NCI-H526 treated with DMSO at 0.1 percent for 48 hours (cell line): ENCODE measurements at regions not wholly inside any gene's neighbourhood (a gene's known extent, or its start where the extent isn't known, plus 50 kb on each side); places are given as distances from the start of the nearest gene placed in this dataset.
"Not testable (repeated sequence)": the region's sequence is repeated elsewhere in the genome, so short reads cannot be mapped to it uniquely, and the experiment has no call there.

Experiments
- DNase-seq: peaks from one replicate; lab custom pipeline; 2025; lab: John Stamatoyannopoulos, UW

- no peak for DNase-seq
Observed at GRCh38 chr4:98828801-98829200, 100.1 kb downstream of the EIF4E start.

- DNase-seq: no peak
Observed at GRCh38 chr4:98827661-98828060, 101.3 kb downstream of the EIF4E start.

GRCh38 chr4:98822144-98822543 is 106.8 kb downstream of the EIF4E start:
- DNase-seq: no peak

GRCh38 chr4:98818116-98818515 is 110.8 kb downstream of the EIF4E start:
- DNase-seq: not testable (repeated sequence)

- no peak for DNase-seq
Observed at GRCh38 chr4:98816816-98817215, 112.1 kb downstream of the EIF4E start.

- no peak for DNase-seq
Observed at GRCh38 chr4:98816386-98816785, 112.5 kb downstream of the EIF4E start.

GRCh38 chr4:98804403-98804802 is 124.5 kb downstream of the EIF4E start:
- no peak for DNase-seq

- no peak for DNase-seq
Observed at GRCh38 chr4:98803251-98803650, 125.7 kb downstream of the EIF4E start.

- DNase-seq: no peak
Observed at GRCh38 chr4:98802770-98803198, 126.1 kb downstream of the EIF4E start.

- DNase-seq: no peak
Observed at GRCh38 chr4:98801259-98801725, 127.6 kb downstream of the EIF4E start.

GRCh38 chr4:98796991-98797390 is 131.9 kb downstream of the EIF4E start:
- no peak for DNase-seq

- DNase-seq: no peak
Observed at GRCh38 chr4:98794565-98795205, 134.2 kb downstream of the EIF4E start.

GRCh38 chr4:98793658-98794057 is 135.2 kb upstream of the TSPAN5 start:
- no peak for DNase-seq

- no peak for DNase-seq
Observed at GRCh38 chr4:98786866-98787265, 128.5 kb upstream of the TSPAN5 start.

- DNase-seq: no peak
Observed at GRCh38 chr4:98784947-98785706, 126.7 kb upstream of the TSPAN5 start.

GRCh38 chr4:98781641-98782357 is 123.4 kb upstream of the TSPAN5 start:
- no peak for DNase-seq

GRCh38 chr4:98780926-98781325 is 122.5 kb upstream of the TSPAN5 start:
- DNase-seq: no peak

- DNase-seq: no peak
Observed at GRCh38 chr4:98779088-98779487, 120.7 kb upstream of the TSPAN5 start.

- DNase-seq: no peak
Observed at GRCh38 chr4:98778206-98778605, 119.8 kb upstream of the TSPAN5 start.

GRCh38 chr4:98775672-98776071 is 117.3 kb upstream of the TSPAN5 start:
- DNase-seq: no peak

GRCh38 chr4:98773638-98774037 is 115.2 kb upstream of the TSPAN5 start:
- DNase-seq: no peak

- DNase-seq: no peak
Observed at GRCh38 chr4:98771959-98772632, 113.7 kb upstream of the TSPAN5 start.
